ENCODE measurements at regions not wholly inside any gene's neighbourhood (a gene's known extent, or its start where the extent isn't known, plus 50 kb on each side); places are given as distances from the start of the nearest gene placed in this dataset.

DNA sequence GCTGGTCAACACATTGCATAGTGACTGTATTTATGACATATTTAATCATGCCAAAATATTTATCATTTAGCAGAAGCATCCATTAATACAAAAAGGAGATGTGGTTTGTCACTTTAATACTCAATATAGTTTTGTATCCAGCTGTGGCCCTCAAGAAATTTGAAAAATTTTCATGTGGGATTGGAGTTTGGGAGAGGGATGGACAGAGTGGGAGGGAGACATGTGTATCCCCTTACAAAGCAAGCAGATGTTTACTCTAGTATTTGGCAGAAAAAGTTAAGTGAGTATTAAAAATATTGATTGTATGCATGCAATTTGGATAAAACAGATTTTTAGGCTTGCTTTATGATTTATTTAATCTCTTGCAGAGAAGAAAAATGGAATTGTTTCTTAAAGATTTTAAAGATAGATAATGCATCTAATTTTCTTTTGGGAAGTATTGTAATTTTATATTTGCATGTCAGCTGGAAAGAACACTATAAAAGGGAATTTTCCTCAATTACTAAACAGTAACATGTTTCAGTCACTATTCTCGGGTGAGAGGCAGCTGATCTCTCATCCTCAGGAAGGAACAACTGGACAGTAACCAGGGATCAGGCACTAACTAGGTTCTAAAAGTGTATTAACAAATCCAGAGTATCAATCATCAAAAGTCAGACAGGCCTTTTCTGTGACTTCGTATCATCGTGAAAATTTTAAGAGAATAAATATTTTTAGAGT, 1184.7 kb upstream of the NXPH2 start:
- Histone ChIP-seq H3K9me3 (ENCODE audit: control extremely low read depth in 1 of 3, control insufficient read depth in 2 of 3, insufficient read depth in 1 of 3, low read length in 2 of 3) (no peaks in the 10 kb centered on the region), H3K79me2 (ENCODE audit: control insufficient read depth, insufficient read depth, low read length) (no peaks in the 10 kb centered on the region), H3K27ac (ENCODE audit: low read length in 2 of 2) (no peak overlapping the region), H3K4me1 (ENCODE audit: control insufficient read depth in 2 of 2, insufficient read depth in 2 of 2, low read length in 2 of 2) (no peaks in the 10 kb centered on the region), H3K4me3 (ENCODE audit: control extremely low read depth in 1 of 5, extremely low read depth in 1 of 5, insufficient read depth in 1 of 5, low read depth in 2 of 5, low read length in 4 of 5) (no peak overlapping the region), H3K4me2 (replicated peaks; ENCODE audit: low read depth, low read length, poor library complexity, severe bottlenecking) (no peak overlapping the region), H4K20me1 (ENCODE audit: control insufficient read depth, insufficient read depth, low read length, poor library complexity, severe bottlenecking) (no peaks in the 10 kb centered on the region), H2AFZ (ENCODE audit: insufficient read depth, low read depth, low read length, poor library complexity, severe bottlenecking) (no peak overlapping the region), H3K27me3 (replicated peaks in 1 of 4; ENCODE audit: control extremely low read depth in 1 of 4, control insufficient read depth in 3 of 4, insufficient read depth in 4 of 4, low read length in 3 of 4) (no peaks in the 10 kb centered on the region), H3K9ac (ENCODE audit: low read length) (no peak overlapping the region), H3K36me3 (replicated peaks in 1 of 2; ENCODE audit: control extremely low read depth in 1 of 2, control insufficient read depth in 1 of 2, extremely low read depth in 1 of 2, insufficient read depth in 2 of 2, low read length in 1 of 2) (no peaks in the 10 kb centered on the region)
- no CpG with 5 or more reads among the region's 3 CpGs for WGBS (ENCODE audit: insufficient coverage)
- no peaks in the 10 kb centered on the region for H3K9me3 Mint-ChIP-seq (ENCODE audit: insufficient read depth)
- DNase-seq (no peak), ATAC-seq (ENCODE audit: low read depth) (no peak)
- H3K27ac Mint-ChIP-seq = no peak overlapping the region
- no peaks in the 10 kb centered on the region for H3K4me1 Mint-ChIP-seq
- CTCF ChIA-PET = no interaction called here
- no peak overlapping the region for H3K4me3 Mint-ChIP-seq
- POLR2A ChIA-PET = no interaction called here
- TF ChIP-seq, protein P1, sequence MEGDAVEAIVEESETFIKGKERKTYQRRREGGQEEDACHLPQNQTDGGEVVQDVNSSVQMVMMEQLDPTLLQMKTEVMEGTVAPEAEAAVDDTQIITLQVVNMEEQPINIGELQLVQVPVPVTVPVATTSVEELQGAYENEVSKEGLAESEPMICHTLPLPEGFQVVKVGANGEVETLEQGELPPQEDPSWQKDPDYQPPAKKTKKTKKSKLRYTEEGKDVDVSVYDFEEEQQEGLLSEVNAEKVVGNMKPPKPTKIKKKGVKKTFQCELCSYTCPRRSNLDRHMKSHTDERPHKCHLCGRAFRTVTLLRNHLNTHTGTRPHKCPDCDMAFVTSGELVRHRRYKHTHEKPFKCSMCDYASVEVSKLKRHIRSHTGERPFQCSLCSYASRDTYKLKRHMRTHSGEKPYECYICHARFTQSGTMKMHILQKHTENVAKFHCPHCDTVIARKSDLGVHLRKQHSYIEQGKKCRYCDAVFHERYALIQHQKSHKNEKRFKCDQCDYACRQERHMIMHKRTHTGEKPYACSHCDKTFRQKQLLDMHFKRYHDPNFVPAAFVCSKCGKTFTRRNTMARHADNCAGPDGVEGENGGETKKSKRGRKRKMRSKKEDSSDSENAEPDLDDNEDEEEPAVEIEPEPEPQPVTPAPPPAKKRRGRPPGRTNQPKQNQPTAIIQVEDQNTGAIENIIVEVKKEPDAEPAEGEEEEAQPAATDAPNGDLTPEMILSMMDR (IDR thresholded peaks at IDR 0.05) = no peak
- no peak for TF ChIP-seq EZH2 (IDR thresholded peaks at IDR 0.05; ENCODE audit: borderline replicate concordance, insufficient read depth, low read depth, low read length, poor library complexity, severe bottlenecking)
- no peaks in the 10 kb centered on the region for H3K27me3 Mint-ChIP-seq
- intact Hi-C loops (cut with micrococcal nuclease) = no loop called here

DNA sequence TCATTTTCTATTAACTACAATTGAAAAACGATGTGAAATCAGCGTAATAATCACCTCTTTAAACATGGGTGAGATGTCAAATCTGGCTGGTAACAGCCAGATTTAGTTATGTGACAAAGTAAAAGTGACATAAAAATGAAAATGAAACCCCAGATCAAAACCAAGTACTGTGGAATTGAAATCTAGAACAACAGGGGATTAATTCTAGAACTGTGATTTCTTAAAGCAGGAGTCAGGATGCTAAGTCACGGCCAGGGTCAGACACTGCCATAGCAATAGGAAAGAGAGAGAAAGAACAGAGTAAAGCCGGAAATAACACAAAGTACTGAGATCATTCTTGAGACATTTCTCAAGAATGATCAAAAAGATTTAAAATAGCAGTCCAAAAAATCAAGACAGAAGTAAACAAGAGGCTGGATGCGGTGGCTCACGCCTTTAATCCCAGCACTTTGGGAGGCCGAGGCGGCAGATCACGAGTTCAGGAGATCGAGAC, 1183.7 kb upstream of the NXPH2 start:
- Histone ChIP-seq H3K9me3 (ENCODE audit: control extremely low read depth in 1 of 3, control insufficient read depth in 2 of 3, insufficient read depth in 1 of 3, low read length in 2 of 3) (peaks cover 0 to 3% (median 0%) of the 10 kb centered on the region in 3 donors), H3K4me1 (ENCODE audit: control insufficient read depth in 2 of 2, insufficient read depth in 2 of 2, low read length in 2 of 2) (no peaks in the 10 kb centered on the region), H2AFZ (ENCODE audit: insufficient read depth, low read depth, low read length, poor library complexity, severe bottlenecking) (no peak overlapping the region), H3K27me3 (replicated peaks in 1 of 4; ENCODE audit: control extremely low read depth in 1 of 4, control insufficient read depth in 3 of 4, insufficient read depth in 4 of 4, low read length in 3 of 4) (no peaks in the 10 kb centered on the region), H3K79me2 (ENCODE audit: control insufficient read depth, insufficient read depth, low read length) (no peaks in the 10 kb centered on the region), H3K9ac (ENCODE audit: low read length) (no peak overlapping the region), H3K4me2 (replicated peaks; ENCODE audit: low read depth, low read length, poor library complexity, severe bottlenecking) (no peak overlapping the region), H3K4me3 (ENCODE audit: control extremely low read depth in 1 of 5, extremely low read depth in 1 of 5, insufficient read depth in 1 of 5, low read depth in 2 of 5, low read length in 4 of 5) (no peak overlapping the region), H4K20me1 (ENCODE audit: control insufficient read depth, insufficient read depth, low read length, poor library complexity, severe bottlenecking) (no peaks in the 10 kb centered on the region), H3K27ac (ENCODE audit: low read length in 2 of 2) (no peak overlapping the region), H3K36me3 (replicated peaks in 1 of 2; ENCODE audit: control extremely low read depth in 1 of 2, control insufficient read depth in 1 of 2, extremely low read depth in 1 of 2, insufficient read depth in 2 of 2, low read length in 1 of 2) (no peaks in the 10 kb centered on the region)
- no peak for DNase-seq
- H3K27ac Mint-ChIP-seq = no peak overlapping the region
- intact Hi-C loops (cut with micrococcal nuclease) = no loop called here
- POLR2A ChIA-PET = no interaction called here
- WGBS (ENCODE audit: insufficient coverage) = no CpG with 5 or more reads among the region's 10 CpGs
- no peaks in the 10 kb centered on the region for H3K9me3 Mint-ChIP-seq (ENCODE audit: insufficient read depth)
- ATAC-seq (ENCODE audit: low read depth) = no peak
- CTCF ChIA-PET = no interaction called here
- no peak overlapping the region for H3K4me3 Mint-ChIP-seq
- no peaks in the 10 kb centered on the region for H3K27me3 Mint-ChIP-seq
- no peaks in the 10 kb centered on the region for H3K4me1 Mint-ChIP-seq
- TF ChIP-seq, protein P1 (IDR thresholded peaks at IDR 0.05) = no peak
- TF ChIP-seq EZH2 (IDR thresholded peaks at IDR 0.05; ENCODE audit: borderline replicate concordance, insufficient read depth, low read depth, low read length, poor library complexity, severe bottlenecking) = no peak

Data from B cell (primary cell).